ENCODE measurements at regions not wholly inside any gene's neighbourhood (a gene's known extent, or its start where the extent isn't known, plus 50 kb on each side); places are given as distances from the start of the nearest gene placed in this dataset.
A peak's percentile ranks its signal among the peaks of the same experiment; 100 is the strongest.

- CTCF ChIA-PET: no interaction called here
- H4K8ac ChIP-seq (ENCODE audit: low read depth in 2 of 2, low read length in 2 of 2): no peak overlapping the region
- WGBS, 2 experiments (ENCODE audit: extremely low coverage in 2 of 2, insufficient read length in 1 of 2): no CpG with 5 or more reads among the region's 4 CpGs
Measured at GRCh38 chr6:27736686-27737085, 175.5 kb downstream of the OR2B2 start.

More at GRCh38 chr6:27736686-27737085, 175.5 kb downstream of the OR2B2 start:
- intact Hi-C loops (cut with micrococcal nuclease): no loop called here
- in situ Hi-C loops (cut with MboI; ENCODE audit: low sequenced_read_pairs): no loop called here
- Histone ChIP-seq H3K14ac (replicated peaks; ENCODE audit: low read depth, low read length) (no peak overlapping the region), H4K20me1 (ENCODE audit: insufficient read depth, low read length) (no peaks in the 10 kb centered on the region), H3K9me1 (ENCODE audit: insufficient read depth, low read length) (no peaks in the 10 kb centered on the region), H3K27ac (ENCODE audit: insufficient read depth, low read length) (no peak overlapping the region), H2AK5ac (ENCODE audit: low read depth, low read length) (no peak overlapping the region), H3K79me1 (ENCODE audit: low read depth in 1 of 2, low read length in 2 of 2) (no peaks in the 10 kb centered on the region), H3K4me3 (ENCODE audit: insufficient read depth, low read depth, low read length) (no peak overlapping the region), H3K18ac (ENCODE audit: low read depth, low read length) (no peak overlapping the region), H2BK120ac (ENCODE audit: low read depth, low read length) (no peak overlapping the region), H3K27me3 (ENCODE audit: control insufficient read depth, insufficient read depth, low read length) (no peaks in the 10 kb centered on the region), H3K23ac (ENCODE audit: low read depth, low read length) (no peak overlapping the region), H3K9ac (ENCODE audit: low read depth, low read length) (no peak overlapping the region), H4K5ac (ENCODE audit: low read depth, low read length) (no peak overlapping the region), H2AK9ac (replicated peaks; ENCODE audit: low read depth, low read length, poor library complexity) (no peak overlapping the region), H3K36me3 (ENCODE audit: control insufficient read depth, insufficient read depth, low read length) (no peaks in the 10 kb centered on the region), H2BK20ac (ENCODE audit: low read depth, low read length) (no peak overlapping the region), H2BK5ac (ENCODE audit: low read depth, low read length, poor library complexity, severe bottlenecking) (no peak overlapping the region), H3K4ac (ENCODE audit: low read depth, low read length) (no peak overlapping the region), H4K91ac (ENCODE audit: insufficient read depth, low read depth, low read length) (no peak overlapping the region), H3K56ac (ENCODE audit: extremely low read depth, insufficient read depth, low read length) (no peak overlapping the region), H3K4me1 (ENCODE audit: control insufficient read depth, insufficient read depth, low read length) (no peaks in the 10 kb centered on the region), H2BK15ac (ENCODE audit: low read depth, low read length) (no peak overlapping the region), H3K9me3 (ENCODE audit: control insufficient read depth, insufficient read depth, low read length) (no peaks in the 10 kb centered on the region), H3K4me2 (ENCODE audit: low read depth, low read length) (no peak overlapping the region), H2AFZ (replicated peaks; ENCODE audit: low read length, poor library complexity) (no peak overlapping the region)
- TF ChIP-seq ELK1 (IDR thresholded peaks at IDR 0.05; ENCODE audit: borderline replicate concordance, low read depth, low read length): no peak
- TF ChIP-seq MAFK (IDR thresholded peaks at IDR 0.05; ENCODE audit: low read depth, low read length): peak; percentile 38
- BruUV-seq (replicated peaks): no TSS peak
- no peak for DNase-seq
- dilution Hi-C loops (cut with HindIII; ENCODE audit: low sequenced_read_pairs, unreplicated experiment): no loop called here
- POLR2A ChIA-PET (ENCODE audit: unreplicated experiment): no interaction called here
- ATAC-seq (ENCODE audit: low read depth): no peak

Measured in IMR-90 (cell line).